A673 (cell line): ENCODE measurements at regions not wholly inside any gene's neighbourhood (a gene's known extent, or its start where the extent isn't known, plus 50 kb on each side); places are given as distances from the start of the nearest gene placed in this dataset.

Source experiments
- CTCF ChIP-seq: fragments of 300-800, 200-600 bp; sonication (generic); conservative IDR thresholded peaks from 2 replicates; pipeline ENCODE4 v1.5.1; 2017; ENCODE audit warnings: low read depth, mild to moderate bottlenecking, antibody characterized with exemption, low read length, moderate library complexity, mixed read lengths
- EZH2 ChIP-seq: fragments of 200-600 bp; sonication (generic); IDR thresholded peaks from 2 replicates; pipeline ENCODE4 v1.6.1; 2017; ENCODE audit warnings: borderline replicate concordance, low read depth, mild to moderate bottlenecking, mixed read lengths, antibody characterized with exemption, low read length; ENCODE audit not compliant: poor library complexity, severe bottlenecking

- TF ChIP-seq CTCF (no peak), EZH2 (no peak)
Observed at GRCh38 chr16:77668201-77668600, 54.1 kb upstream of the NUDT7 start.
